NCI-H526 treated with DMSO at 0.1 percent for 48 hours (cell line): ENCODE measurements at regions not wholly inside any gene's neighbourhood (a gene's known extent, or its start where the extent isn't known, plus 50 kb on each side); places are given as distances from the start of the nearest gene placed in this dataset.
A peak's percentile ranks its signal among the peaks of the same experiment; 100 is the strongest.
"Not testable (repeated sequence)": the region's sequence is repeated elsewhere in the genome, so short reads cannot be mapped to it uniquely, and the experiment has no call there.

Source experiments
- DNase-seq: peaks from one replicate; lab custom pipeline; 2025; lab: John Stamatoyannopoulos, UW

GRCh38 chr2:111533557-111534247 is 350.3 kb downstream of the ANAPC1 start:
- DNase-seq, result not testable (repeated sequence)

- DNase-seq, result peak; percentile 57
These were observed 349.1 kb downstream of the ANAPC1 start for GRCh38 chr2:111534910-111535352.

GRCh38 chr2:111535404-111535803 is 348.6 kb downstream of the ANAPC1 start:
- DNase-seq, result no peak

GRCh38 chr2:111537078-111537655 is 346.8 kb downstream of the ANAPC1 start:
- DNase-seq, result no peak

- DNase-seq, result not testable (repeated sequence)
These were observed 344.0 kb downstream of the ANAPC1 start for GRCh38 chr2:111539991-111540390.

GRCh38 chr2:111542120-111542774 is 341.7 kb downstream of the ANAPC1 start:
- not testable (repeated sequence) for DNase-seq

GRCh38 chr2:111544006-111544405 is 340.0 kb downstream of the ANAPC1 start:
- not testable (repeated sequence) for DNase-seq

- DNase-seq, result not testable (repeated sequence)
These were observed 338.1 kb downstream of the ANAPC1 start for GRCh38 chr2:111545723-111546431.

GRCh38 chr2:111546578-111546977 is 337.4 kb downstream of the ANAPC1 start:
- DNase-seq, result not testable (repeated sequence)

- not testable (repeated sequence) for DNase-seq
These were observed 334.8 kb downstream of the ANAPC1 start for GRCh38 chr2:111549174-111549573.

- not testable (repeated sequence) for DNase-seq
These were observed 332.6 kb downstream of the ANAPC1 start for GRCh38 chr2:111551428-111551827.

GRCh38 chr2:111552625-111553024 is 331.4 kb downstream of the ANAPC1 start:
- not testable (repeated sequence) for DNase-seq

- DNase-seq, result not testable (repeated sequence)
These were observed 324.7 kb downstream of the ANAPC1 start for GRCh38 chr2:111559301-111559700.

- not testable (repeated sequence) for DNase-seq
These were observed 324.2 kb downstream of the ANAPC1 start for GRCh38 chr2:111559814-111560213.

GRCh38 chr2:111566068-111566467 is 317.9 kb downstream of the ANAPC1 start:
- DNase-seq, result not testable (repeated sequence)

GRCh38 chr2:111567233-111567632 is 316.8 kb downstream of the ANAPC1 start:
- not testable (repeated sequence) for DNase-seq

GRCh38 chr2:111569356-111570199 is 314.4 kb downstream of the ANAPC1 start:
- DNase-seq, result not testable (repeated sequence)

- DNase-seq, result not testable (repeated sequence)
These were observed 313.5 kb downstream of the ANAPC1 start for GRCh38 chr2:111570300-111571114.

- not testable (repeated sequence) for DNase-seq
These were observed 309.2 kb downstream of the ANAPC1 start for GRCh38 chr2:111574803-111575202.

GRCh38 chr2:111577154-111577885 is 306.7 kb downstream of the ANAPC1 start:
- not testable (repeated sequence) for DNase-seq
